ENCODE measurements at regions not wholly inside any gene's neighbourhood (a gene's known extent, or its start where the extent isn't known, plus 50 kb on each side); places are given as distances from the start of the nearest gene placed in this dataset.

DNA sequence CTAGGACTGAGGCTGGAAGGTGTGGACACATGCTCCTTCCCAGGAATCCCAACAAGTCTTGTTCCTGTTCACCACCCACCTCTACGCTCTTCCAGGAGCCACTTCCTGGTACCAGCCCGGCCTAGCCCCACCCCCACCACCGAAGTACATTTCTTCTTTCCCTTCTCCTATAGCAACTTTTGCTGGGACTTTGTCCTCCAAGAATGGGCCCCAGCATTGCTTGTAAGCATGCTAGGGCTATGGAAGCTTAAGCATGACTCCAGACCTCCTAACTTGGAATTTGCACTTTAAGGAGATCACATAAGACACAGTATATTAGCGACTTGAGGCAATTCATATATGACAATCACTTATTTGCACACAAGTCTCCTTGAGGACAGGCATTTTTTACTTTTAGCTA is 462.0 kb upstream of the ARID1B start:
- no peaks in the 10 kb centered on the region for H4K20me1 ChIP-seq (ENCODE audit: control insufficient read depth, extremely low read depth, insufficient read depth, low read length)
- DNase-seq (ENCODE audit: low read depth, low spot score) (no peak), FAIRE-seq (no peak)
- H3K9me1 ChIP-seq (ENCODE audit: control insufficient read depth, extremely low read depth, insufficient read depth, low read length): no peaks in the 10 kb centered on the region
- no peak overlapping the region for H3K9ac ChIP-seq (ENCODE audit: control insufficient read depth, extremely low read depth, insufficient read depth, low read length)
- no peaks in the 10 kb centered on the region for H3K79me2 ChIP-seq (ENCODE audit: control insufficient read depth, insufficient read depth, low read length)
- no peaks in the 10 kb centered on the region for H3K36me3 ChIP-seq (ENCODE audit: control insufficient read depth in 2 of 2, extremely low read depth in 1 of 2, insufficient read depth in 2 of 2, low read length in 2 of 2)
- no peaks in the 10 kb centered on the region for H3K4me1 ChIP-seq (ENCODE audit: control insufficient read depth, extremely low read depth, insufficient read depth, low read length)
- H2AFZ ChIP-seq (ENCODE audit: control insufficient read depth, low read length): no peak overlapping the region
- dilution Hi-C loops (cut with MboI; ENCODE audit: extremely low pct_ligation_motif_present, low sequenced_read_pairs): no loop called here
- no peak overlapping the region for H3K4me3 ChIP-seq (ENCODE audit: control insufficient read depth in 2 of 3, extremely low read depth in 1 of 3, insufficient read depth in 2 of 3, low read depth in 1 of 3, low read length in 3 of 3)
- H3K27ac ChIP-seq (ENCODE audit: control insufficient read depth, insufficient read depth, low read length): no peak overlapping the region
- H3K4me2 ChIP-seq (ENCODE audit: control insufficient read depth, extremely low read depth, insufficient read depth, low read depth, low read length): no peak overlapping the region
- no peaks in the 10 kb centered on the region for H3K27me3 ChIP-seq (ENCODE audit: control insufficient read depth, extremely low read depth, insufficient read depth, low read length)
- no peaks in the 10 kb centered on the region for H3K9me3 ChIP-seq (ENCODE audit: control insufficient read depth, low read depth, low read length)
- TF ChIP-seq, protein P1, sequence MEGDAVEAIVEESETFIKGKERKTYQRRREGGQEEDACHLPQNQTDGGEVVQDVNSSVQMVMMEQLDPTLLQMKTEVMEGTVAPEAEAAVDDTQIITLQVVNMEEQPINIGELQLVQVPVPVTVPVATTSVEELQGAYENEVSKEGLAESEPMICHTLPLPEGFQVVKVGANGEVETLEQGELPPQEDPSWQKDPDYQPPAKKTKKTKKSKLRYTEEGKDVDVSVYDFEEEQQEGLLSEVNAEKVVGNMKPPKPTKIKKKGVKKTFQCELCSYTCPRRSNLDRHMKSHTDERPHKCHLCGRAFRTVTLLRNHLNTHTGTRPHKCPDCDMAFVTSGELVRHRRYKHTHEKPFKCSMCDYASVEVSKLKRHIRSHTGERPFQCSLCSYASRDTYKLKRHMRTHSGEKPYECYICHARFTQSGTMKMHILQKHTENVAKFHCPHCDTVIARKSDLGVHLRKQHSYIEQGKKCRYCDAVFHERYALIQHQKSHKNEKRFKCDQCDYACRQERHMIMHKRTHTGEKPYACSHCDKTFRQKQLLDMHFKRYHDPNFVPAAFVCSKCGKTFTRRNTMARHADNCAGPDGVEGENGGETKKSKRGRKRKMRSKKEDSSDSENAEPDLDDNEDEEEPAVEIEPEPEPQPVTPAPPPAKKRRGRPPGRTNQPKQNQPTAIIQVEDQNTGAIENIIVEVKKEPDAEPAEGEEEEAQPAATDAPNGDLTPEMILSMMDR (optimal IDR thresholded peaks at IDR 0.05 in 1 of 3, IDR thresholded peaks at IDR 0.05 in 1 of 3, conservative IDR thresholded peaks at IDR 0.05 in 1 of 3; ENCODE audit: extremely low read depth in 1 of 3, insufficient read depth in 2 of 3, low read length in 3 of 3): no peak
- no peak for TF ChIP-seq EZH2 (IDR thresholded peaks at IDR 0.05; ENCODE audit: low read length)

DNA sequence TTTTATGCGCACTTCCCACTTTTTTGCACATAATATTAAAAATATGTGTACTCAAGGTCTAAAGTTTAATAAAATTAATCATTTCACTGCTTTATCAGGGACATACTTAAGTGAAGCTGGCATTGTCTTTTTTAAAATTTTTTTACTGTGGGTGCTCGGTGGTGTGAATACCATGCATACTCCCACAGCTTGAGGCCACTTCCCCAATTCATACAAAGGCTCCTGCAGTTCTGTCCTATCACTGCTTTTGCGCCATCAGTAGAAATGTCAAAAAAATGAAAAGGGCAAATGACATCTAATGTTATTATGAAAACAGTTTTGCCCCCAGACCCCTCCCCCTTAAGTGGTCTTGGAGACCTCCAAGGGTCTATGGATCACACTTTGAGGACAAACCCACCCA is 464.1 kb upstream of the ARID1B start:
- dilution Hi-C loops (cut with MboI; ENCODE audit: extremely low pct_ligation_motif_present, low sequenced_read_pairs): no loop called here
- Histone ChIP-seq H3K27ac (ENCODE audit: control insufficient read depth, insufficient read depth, low read length) (no peak overlapping the region), H3K4me3 (ENCODE audit: control insufficient read depth in 2 of 3, extremely low read depth in 1 of 3, insufficient read depth in 2 of 3, low read depth in 1 of 3, low read length in 3 of 3) (no peak overlapping the region), H3K79me2 (ENCODE audit: control insufficient read depth, insufficient read depth, low read length) (no peaks in the 10 kb centered on the region), H3K4me2 (ENCODE audit: control insufficient read depth, extremely low read depth, insufficient read depth, low read depth, low read length) (no peak overlapping the region), H3K4me1 (ENCODE audit: control insufficient read depth, extremely low read depth, insufficient read depth, low read length) (no peaks in the 10 kb centered on the region), H3K9me1 (ENCODE audit: control insufficient read depth, extremely low read depth, insufficient read depth, low read length) (no peaks in the 10 kb centered on the region), H3K27me3 (ENCODE audit: control insufficient read depth, extremely low read depth, insufficient read depth, low read length) (no peaks in the 10 kb centered on the region), H3K9me3 (ENCODE audit: control insufficient read depth, low read depth, low read length) (no peaks in the 10 kb centered on the region), H4K20me1 (ENCODE audit: control insufficient read depth, extremely low read depth, insufficient read depth, low read length) (no peaks in the 10 kb centered on the region), H2AFZ (ENCODE audit: control insufficient read depth, low read length) (no peak overlapping the region), H3K36me3 (ENCODE audit: control insufficient read depth in 2 of 2, extremely low read depth in 1 of 2, insufficient read depth in 2 of 2, low read length in 2 of 2) (no peaks in the 10 kb centered on the region), H3K9ac (ENCODE audit: control insufficient read depth, extremely low read depth, insufficient read depth, low read length) (no peak overlapping the region)
- FAIRE-seq (no peak), DNase-seq (ENCODE audit: low read depth, low spot score) (no peak)
- TF ChIP-seq, protein P1 (optimal IDR thresholded peaks at IDR 0.05 in 1 of 3, IDR thresholded peaks at IDR 0.05 in 1 of 3, conservative IDR thresholded peaks at IDR 0.05 in 1 of 3; ENCODE audit: extremely low read depth in 1 of 3, insufficient read depth in 2 of 3, low read length in 3 of 3): no peak
- TF ChIP-seq EZH2 (IDR thresholded peaks at IDR 0.05; ENCODE audit: low read length): no peak

Measured in keratinocyte (primary cell).